Smooth muscle cell (in vitro differentiated cells): ENCODE measurements at regions not wholly inside any gene's neighbourhood (a gene's known extent, or its start where the extent isn't known, plus 50 kb on each side); places are given as distances from the start of the nearest gene placed in this dataset.

Source experiments
- DNase-seq: peaks from one replicate; lab custom pipeline; 2025; ENCODE audit not compliant: unreplicated experiment; lab: John Stamatoyannopoulos, UW
- H2AFZ ChIP-seq: fragments of 200-600 bp; sonication (generic); 2 replicates; pipeline ENCODE4 v1.6.0; 2016; ENCODE audit warnings: antibody characterized with exemption, low read depth, mild to moderate bottlenecking
- H3F3A ChIP-seq: fragments of 200-600 bp; sonication (generic); 2 replicates; pipeline ENCODE4 v1.6.0; 2017; ENCODE audit warnings: antibody characterized with exemption, low read depth
- H3K27ac ChIP-seq: fragments of 200-600 bp; sonication (generic); 2 replicates; pipeline ENCODE4 v1.5.1; 2016; ENCODE audit warnings: low read depth, mild to moderate bottlenecking
- H3K27me3 ChIP-seq: fragments of 200-600 bp; sonication (generic); 2 replicates; pipeline ENCODE4 v1.6.1; 2016; ENCODE audit warnings: low read depth, mild to moderate bottlenecking
- H3K36me3 ChIP-seq: fragments of 200-600 bp; sonication (generic); 2 replicates; pipeline ENCODE4 v1.5.1; 2016; ENCODE audit warnings: low read depth
- H3K4me1 ChIP-seq: fragments of 200-600 bp; sonication (generic); 2 replicates; pipeline ENCODE4 v1.5.1; 2016; ENCODE audit warnings: low read depth
- H3K4me2 ChIP-seq: fragments of 200-600 bp; sonication (generic); 2 replicates; pipeline ENCODE4 v1.6.0; 2016; ENCODE audit warnings: mild to moderate bottlenecking
- H3K4me3 ChIP-seq: fragments of 200-600 bp; sonication (generic); 2 replicates; pipeline ENCODE4 v1.5.1; 2016; ENCODE audit warnings: mild to moderate bottlenecking
- H3K79me2 ChIP-seq: fragments of 200-600 bp; sonication (generic); 2 replicates; pipeline ENCODE4 v1.6.0; 2016; ENCODE audit warnings: low read depth, mild to moderate bottlenecking
- H3K9ac ChIP-seq: fragments of 200-600 bp; sonication (generic); 2 replicates; pipeline ENCODE4 v1.6.0; 2016; ENCODE audit warnings: low read depth
- H3K9me3 ChIP-seq: fragments of 200-600 bp; sonication (generic); replicated peaks from 2 replicates; pipeline ENCODE4 v1.5.1; 2016; ENCODE audit warnings: low read depth
- H4K20me1 ChIP-seq: fragments of 200-600 bp; sonication (generic); 2 replicates; pipeline ENCODE4 v1.6.0; 2016; ENCODE audit warnings: low read depth
- CTCF ChIP-seq: fragments of 200-600 bp; sonication (generic); IDR thresholded peaks from 2 replicates; pipeline ENCODE4 v1.5.1; 2017; ENCODE audit warnings: borderline replicate concordance, mild to moderate bottlenecking, antibody characterized with exemption; ENCODE audit not compliant: insufficient read depth, poor library complexity, severe bottlenecking
- WGBS: methylation state at CpG from one replicate; pipeline ENCODE4 v1.1.7; 2016; ENCODE audit warnings: low lambda C conversion rate; 5-methylcytosine and 5-hydroxymethylcytosine counted together

- H3K79me2 ChIP-seq = no peaks in the 10 kb centered on the region
- no peak overlapping the region for H3K4me2 ChIP-seq
- no peak overlapping the region for H3K27ac ChIP-seq
- no peaks in the 10 kb centered on the region for H3K36me3 ChIP-seq
- no peak overlapping the region for H3K9ac ChIP-seq
- no peaks in the 10 kb centered on the region for H3K9me3 ChIP-seq
- H3K4me1 ChIP-seq = no peaks in the 10 kb centered on the region
- H3K27me3 ChIP-seq = no peaks in the 10 kb centered on the region
- no peaks in the 10 kb centered on the region for H4K20me1 ChIP-seq
- H2AFZ ChIP-seq = no peak overlapping the region
- H3F3A ChIP-seq = no peaks in the 10 kb centered on the region
- TF ChIP-seq CTCF = no peak
- no peak overlapping the region for H3K4me3 ChIP-seq
- DNase-seq = no peak
- 78% methylated on average over 2 of the region's 2 CpGs for WGBS
These were observed 592.6 kb downstream of the SLC4A3 start for GRCh38 chr2:220220009-220220408.

- H3K27ac ChIP-seq = no peak overlapping the region
- no peaks in the 10 kb centered on the region for H3K4me1 ChIP-seq
- 95% methylated on average over 5 of the region's 5 CpGs for whole genome bisulfite sequencing
- no peak overlapping the region for H3K9ac ChIP-seq
- no peaks in the 10 kb centered on the region for H3K36me3 ChIP-seq
- no peak overlapping the region for H2AFZ ChIP-seq
- no peaks in the 10 kb centered on the region for H4K20me1 ChIP-seq
- no peak for TF ChIP-seq CTCF
- H3K27me3 ChIP-seq = no peaks in the 10 kb centered on the region
- H3K79me2 ChIP-seq = no peaks in the 10 kb centered on the region
- H3F3A ChIP-seq = no peaks in the 10 kb centered on the region
- no peak overlapping the region for H3K4me2 ChIP-seq
- DNase-seq = no peak
- no peak overlapping the region for H3K4me3 ChIP-seq
- no peaks in the 10 kb centered on the region for H3K9me3 ChIP-seq
These were observed 594.6 kb downstream of the SLC4A3 start for GRCh38 chr2:220221992-220222391.

GRCh38 chr2:220224691-220225543 is 597.5 kb downstream of the SLC4A3 start:
- H2AFZ ChIP-seq = no peak overlapping the region
- no peak overlapping the region for H3K9ac ChIP-seq
- 68% methylated on average over 4 of the region's 4 CpGs for WGBS
- H3F3A ChIP-seq = peaks cover 6% of the 10 kb centered on the region
- H3K36me3 ChIP-seq = no peaks in the 10 kb centered on the region
- H3K4me1 ChIP-seq = no peaks in the 10 kb centered on the region
- peak overlapping the region; percentile 46 for H3K27ac ChIP-seq
- H4K20me1 ChIP-seq = no peaks in the 10 kb centered on the region
- no peak for TF ChIP-seq CTCF
- peak overlapping the region; percentile 19 for H3K4me2 ChIP-seq
- no peaks in the 10 kb centered on the region for H3K79me2 ChIP-seq
- no peaks in the 10 kb centered on the region for H3K9me3 ChIP-seq
- no peaks in the 10 kb centered on the region for H3K27me3 ChIP-seq
- DNase-seq = no peak
- H3K4me3 ChIP-seq = no peak overlapping the region

- no peaks in the 10 kb centered on the region for H3K27me3 ChIP-seq
- no peaks in the 10 kb centered on the region for H3K79me2 ChIP-seq
- peaks cover 6% of the 10 kb centered on the region for H3F3A ChIP-seq
- H3K4me2 ChIP-seq = peak overlapping the region; percentile 12
- H4K20me1 ChIP-seq = no peaks in the 10 kb centered on the region
- no peaks in the 10 kb centered on the region for H3K9me3 ChIP-seq
- H2AFZ ChIP-seq = no peak overlapping the region
- H3K27ac ChIP-seq = peak overlapping the region; percentile 46
- no peak for DNase-seq
- H3K36me3 ChIP-seq = no peaks in the 10 kb centered on the region
- no peaks in the 10 kb centered on the region for H3K4me1 ChIP-seq
- WGBS = 62% methylated on average over 2 of the region's 2 CpGs
- no peak overlapping the region for H3K4me3 ChIP-seq
- TF ChIP-seq CTCF = no peak
- H3K9ac ChIP-seq = no peak overlapping the region
These were observed 598.6 kb downstream of the SLC4A3 start for GRCh38 chr2:220226076-220226475.
